ENCODE measurements at regions not wholly inside any gene's neighbourhood (a gene's known extent, or its start where the extent isn't known, plus 50 kb on each side); places are given as distances from the start of the nearest gene placed in this dataset.

DNA sequence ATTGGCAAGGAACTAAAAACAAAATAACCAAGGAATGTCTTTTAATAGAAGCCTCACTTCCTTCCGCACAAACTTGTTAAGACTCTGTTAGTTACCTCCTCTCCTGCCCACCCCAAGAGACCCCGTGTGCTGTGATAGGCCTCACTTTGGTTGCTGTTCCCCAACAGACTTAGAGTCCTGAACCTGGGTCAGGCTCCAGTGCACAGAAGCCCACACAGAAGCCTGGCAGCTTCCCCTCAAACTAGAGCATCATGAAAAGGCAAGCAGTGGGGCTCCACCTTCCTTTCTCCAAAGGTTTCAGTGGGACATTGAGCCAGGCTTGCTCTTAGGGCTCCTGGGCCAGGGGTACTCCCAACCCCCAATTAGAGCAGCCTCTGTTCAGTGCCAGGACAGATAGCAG is 230.5 kb downstream of the ESM1 start (continued):
- TF ChIP-seq, protein P1, sequence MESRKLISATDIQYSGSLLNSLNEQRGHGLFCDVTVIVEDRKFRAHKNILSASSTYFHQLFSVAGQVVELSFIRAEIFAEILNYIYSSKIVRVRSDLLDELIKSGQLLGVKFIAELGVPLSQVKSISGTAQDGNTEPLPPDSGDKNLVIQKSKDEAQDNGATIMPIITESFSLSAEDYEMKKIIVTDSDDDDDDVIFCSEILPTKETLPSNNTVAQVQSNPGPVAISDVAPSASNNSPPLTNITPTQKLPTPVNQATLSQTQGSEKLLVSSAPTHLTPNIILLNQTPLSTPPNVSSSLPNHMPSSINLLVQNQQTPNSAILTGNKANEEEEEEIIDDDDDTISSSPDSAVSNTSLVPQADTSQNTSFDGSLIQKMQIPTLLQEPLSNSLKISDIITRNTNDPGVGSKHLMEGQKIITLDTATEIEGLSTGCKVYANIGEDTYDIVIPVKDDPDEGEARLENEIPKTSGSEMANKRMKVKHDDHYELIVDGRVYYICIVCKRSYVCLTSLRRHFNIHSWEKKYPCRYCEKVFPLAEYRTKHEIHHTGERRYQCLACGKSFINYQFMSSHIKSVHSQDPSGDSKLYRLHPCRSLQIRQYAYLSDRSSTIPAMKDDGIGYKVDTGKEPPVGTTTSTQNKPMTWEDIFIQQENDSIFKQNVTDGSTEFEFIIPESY (IDR thresholded peaks at IDR 0.05; ENCODE audit: extremely low read depth, insufficient replicate concordance, low read length) = no peak
- TF ChIP-seq ZFX (IDR thresholded peaks at IDR 0.05) = no peak
- TF ChIP-seq SP1 (IDR thresholded peaks at IDR 0.05; ENCODE audit: low read depth) = no peak
- no peak for TF ChIP-seq CEBPB (IDR thresholded peaks at IDR 0.05; ENCODE audit: low read depth)
- TF ChIP-seq EZH2 (IDR thresholded peaks at IDR 0.05) = no peak
- no peak for TF ChIP-seq FOSL1 (IDR thresholded peaks at IDR 0.05; ENCODE audit: low read depth)

DNA sequence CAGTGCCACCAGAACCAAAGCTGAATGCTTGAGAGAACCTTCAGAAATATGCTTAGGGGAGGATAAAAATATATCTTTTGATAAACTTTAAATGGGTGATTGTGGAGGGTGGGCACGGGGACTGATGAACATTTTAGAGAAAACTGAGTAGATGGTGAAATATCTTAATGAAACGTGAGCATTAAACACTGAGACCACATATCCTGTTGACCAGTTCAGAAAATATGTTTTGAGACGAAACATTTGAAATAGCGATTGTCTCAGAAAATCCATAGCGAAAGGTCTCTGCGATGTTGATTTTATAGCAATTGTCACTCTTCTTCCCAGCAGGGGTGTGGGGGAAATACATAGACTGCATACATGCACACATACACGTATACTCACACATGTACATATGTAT is 231.0 kb downstream of the ESM1 start:
- no peaks in the 10 kb centered on the region for H3K4me1 ChIP-seq (ENCODE audit: control insufficient read depth in 1 of 2, insufficient read depth in 2 of 2, low read length in 2 of 2)
- H3K79me2 ChIP-seq (ENCODE audit: insufficient read depth, low read length) = no peaks in the 10 kb centered on the region
- H3K4me3 ChIP-seq (replicated peaks in 1 of 2; ENCODE audit: low read depth in 1 of 2, low read length in 2 of 2) = no peak overlapping the region
- ATAC-seq = no peak
- H3K9me2 ChIP-seq (ENCODE audit: insufficient read depth) = no peaks in the 10 kb centered on the region
- H3K27ac ChIP-seq (ENCODE audit: low read depth, low read length) = no peak overlapping the region
- ChIA-PET CTCF (no interaction called here), RAD21 (ENCODE audit: low non-redundant PET in 1 of 2, low total read pairs in 2 of 2, uncharacterized antibody in 2 of 2, unreplicated experiment in 2 of 2) (no interaction called here), POLR2A (no interaction called here)
- DNase-seq (ENCODE audit: low read depth, low spot score) = no peak
- H3K27me3 ChIP-seq (ENCODE audit: insufficient read depth, low read length) = peaks cover 8% of the 10 kb centered on the region; the same call in 1 of the 2 replicates
- no peaks in the 10 kb centered on the region for H3K36me3 ChIP-seq (ENCODE audit: control insufficient read depth in 1 of 2, insufficient read depth in 2 of 2, low read length in 2 of 2)
- BruUV-seq (replicated peaks) = no TSS peak
- no peak overlapping the region for H3K4me2 ChIP-seq (ENCODE audit: low read length)
- H4K20me1 ChIP-seq (ENCODE audit: insufficient read depth) = no peaks in the 10 kb centered on the region
- H2AFZ ChIP-seq (ENCODE audit: low read depth, low read length, poor library complexity, severe bottlenecking) = no peak overlapping the region
- no peaks in the 10 kb centered on the region for H3K9me3 ChIP-seq (ENCODE audit: control insufficient read depth in 1 of 2, insufficient read depth in 1 of 2, low read depth in 1 of 2, low read length in 2 of 2)
- intact Hi-C loops (cut with micrococcal nuclease) = no loop called here
- H3K9ac ChIP-seq (ENCODE audit: low read length) = no peak overlapping the region
- TF ChIP-seq POLR2A (IDR thresholded peaks at IDR 0.05; ENCODE audit: borderline replicate concordance, extremely low read depth, insufficient read depth, insufficient read length) = no peak
- TF ChIP-seq, protein P2, sequence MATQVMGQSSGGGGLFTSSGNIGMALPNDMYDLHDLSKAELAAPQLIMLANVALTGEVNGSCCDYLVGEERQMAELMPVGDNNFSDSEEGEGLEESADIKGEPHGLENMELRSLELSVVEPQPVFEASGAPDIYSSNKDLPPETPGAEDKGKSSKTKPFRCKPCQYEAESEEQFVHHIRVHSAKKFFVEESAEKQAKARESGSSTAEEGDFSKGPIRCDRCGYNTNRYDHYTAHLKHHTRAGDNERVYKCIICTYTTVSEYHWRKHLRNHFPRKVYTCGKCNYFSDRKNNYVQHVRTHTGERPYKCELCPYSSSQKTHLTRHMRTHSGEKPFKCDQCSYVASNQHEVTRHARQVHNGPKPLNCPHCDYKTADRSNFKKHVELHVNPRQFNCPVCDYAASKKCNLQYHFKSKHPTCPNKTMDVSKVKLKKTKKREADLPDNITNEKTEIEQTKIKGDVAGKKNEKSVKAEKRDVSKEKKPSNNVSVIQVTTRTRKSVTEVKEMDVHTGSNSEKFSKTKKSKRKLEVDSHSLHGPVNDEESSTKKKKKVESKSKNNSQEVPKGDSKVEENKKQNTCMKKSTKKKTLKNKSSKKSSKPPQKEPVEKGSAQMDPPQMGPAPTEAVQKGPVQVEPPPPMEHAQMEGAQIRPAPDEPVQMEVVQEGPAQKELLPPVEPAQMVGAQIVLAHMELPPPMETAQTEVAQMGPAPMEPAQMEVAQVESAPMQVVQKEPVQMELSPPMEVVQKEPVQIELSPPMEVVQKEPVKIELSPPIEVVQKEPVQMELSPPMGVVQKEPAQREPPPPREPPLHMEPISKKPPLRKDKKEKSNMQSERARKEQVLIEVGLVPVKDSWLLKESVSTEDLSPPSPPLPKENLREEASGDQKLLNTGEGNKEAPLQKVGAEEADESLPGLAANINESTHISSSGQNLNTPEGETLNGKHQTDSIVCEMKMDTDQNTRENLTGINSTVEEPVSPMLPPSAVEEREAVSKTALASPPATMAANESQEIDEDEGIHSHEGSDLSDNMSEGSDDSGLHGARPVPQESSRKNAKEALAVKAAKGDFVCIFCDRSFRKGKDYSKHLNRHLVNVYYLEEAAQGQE (IDR thresholded peaks at IDR 0.05; ENCODE audit: low read depth) = no peak
- TF ChIP-seq SIN3A (IDR thresholded peaks at IDR 0.05; ENCODE audit: low read depth) = no peak
- no peak for TF ChIP-seq EGR1 (IDR thresholded peaks at IDR 0.05; ENCODE audit: low read depth)
- TF ChIP-seq CBX3 (IDR thresholded peaks at IDR 0.05; ENCODE audit: low read depth) = no peak
- no peak for TF ChIP-seq SP1 (IDR thresholded peaks at IDR 0.05; ENCODE audit: low read depth)
- TF ChIP-seq, protein P3, sequence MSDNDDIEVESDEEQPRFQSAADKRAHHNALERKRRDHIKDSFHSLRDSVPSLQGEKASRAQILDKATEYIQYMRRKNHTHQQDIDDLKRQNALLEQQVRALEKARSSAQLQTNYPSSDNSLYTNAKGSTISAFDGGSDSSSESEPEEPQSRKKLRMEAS (IDR thresholded peaks at IDR 0.05) = no peak
- TF ChIP-seq, protein P4, sequence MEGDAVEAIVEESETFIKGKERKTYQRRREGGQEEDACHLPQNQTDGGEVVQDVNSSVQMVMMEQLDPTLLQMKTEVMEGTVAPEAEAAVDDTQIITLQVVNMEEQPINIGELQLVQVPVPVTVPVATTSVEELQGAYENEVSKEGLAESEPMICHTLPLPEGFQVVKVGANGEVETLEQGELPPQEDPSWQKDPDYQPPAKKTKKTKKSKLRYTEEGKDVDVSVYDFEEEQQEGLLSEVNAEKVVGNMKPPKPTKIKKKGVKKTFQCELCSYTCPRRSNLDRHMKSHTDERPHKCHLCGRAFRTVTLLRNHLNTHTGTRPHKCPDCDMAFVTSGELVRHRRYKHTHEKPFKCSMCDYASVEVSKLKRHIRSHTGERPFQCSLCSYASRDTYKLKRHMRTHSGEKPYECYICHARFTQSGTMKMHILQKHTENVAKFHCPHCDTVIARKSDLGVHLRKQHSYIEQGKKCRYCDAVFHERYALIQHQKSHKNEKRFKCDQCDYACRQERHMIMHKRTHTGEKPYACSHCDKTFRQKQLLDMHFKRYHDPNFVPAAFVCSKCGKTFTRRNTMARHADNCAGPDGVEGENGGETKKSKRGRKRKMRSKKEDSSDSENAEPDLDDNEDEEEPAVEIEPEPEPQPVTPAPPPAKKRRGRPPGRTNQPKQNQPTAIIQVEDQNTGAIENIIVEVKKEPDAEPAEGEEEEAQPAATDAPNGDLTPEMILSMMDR (IDR thresholded peaks at IDR 0.05 in 2 of 3, conservative IDR thresholded peaks at IDR 0.05 in 1 of 3; ENCODE audit: borderline replicate concordance in 1 of 3, insufficient read depth in 1 of 3, low read depth in 2 of 3, low read length in 2 of 3) = no peak
- TF ChIP-seq FOSL1 (IDR thresholded peaks at IDR 0.05; ENCODE audit: low read depth) = no peak
- TF ChIP-seq, protein P5, sequence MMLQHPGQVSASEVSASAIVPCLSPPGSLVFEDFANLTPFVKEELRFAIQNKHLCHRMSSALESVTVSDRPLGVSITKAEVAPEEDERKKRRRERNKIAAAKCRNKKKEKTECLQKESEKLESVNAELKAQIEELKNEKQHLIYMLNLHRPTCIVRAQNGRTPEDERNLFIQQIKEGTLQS (IDR thresholded peaks at IDR 0.05) = no peak
- no peak for TF ChIP-seq EZH2phosphoT487 (IDR thresholded peaks at IDR 0.05; ENCODE audit: borderline replicate concordance)
- TF ChIP-seq JUND (IDR thresholded peaks at IDR 0.05) = no peak
- TF ChIP-seq, protein P1 (IDR thresholded peaks at IDR 0.05; ENCODE audit: extremely low read depth, insufficient replicate concordance, low read length) = no peak
- TF ChIP-seq ZFX (IDR thresholded peaks at IDR 0.05) = no peak
- no peak for TF ChIP-seq EZH2 (IDR thresholded peaks at IDR 0.05)
- TF ChIP-seq SRF (IDR thresholded peaks at IDR 0.05; ENCODE audit: low read depth) = no peak

All from HCT116 (cell line).